ENCODE measurements at regions not wholly inside any gene's neighbourhood (a gene's known extent, or its start where the extent isn't known, plus 50 kb on each side); places are given as distances from the start of the nearest gene placed in this dataset.
"Not testable (repeated sequence)": the region's sequence is repeated elsewhere in the genome, so short reads cannot be mapped to it uniquely, and the experiment has no call there.

DNA sequence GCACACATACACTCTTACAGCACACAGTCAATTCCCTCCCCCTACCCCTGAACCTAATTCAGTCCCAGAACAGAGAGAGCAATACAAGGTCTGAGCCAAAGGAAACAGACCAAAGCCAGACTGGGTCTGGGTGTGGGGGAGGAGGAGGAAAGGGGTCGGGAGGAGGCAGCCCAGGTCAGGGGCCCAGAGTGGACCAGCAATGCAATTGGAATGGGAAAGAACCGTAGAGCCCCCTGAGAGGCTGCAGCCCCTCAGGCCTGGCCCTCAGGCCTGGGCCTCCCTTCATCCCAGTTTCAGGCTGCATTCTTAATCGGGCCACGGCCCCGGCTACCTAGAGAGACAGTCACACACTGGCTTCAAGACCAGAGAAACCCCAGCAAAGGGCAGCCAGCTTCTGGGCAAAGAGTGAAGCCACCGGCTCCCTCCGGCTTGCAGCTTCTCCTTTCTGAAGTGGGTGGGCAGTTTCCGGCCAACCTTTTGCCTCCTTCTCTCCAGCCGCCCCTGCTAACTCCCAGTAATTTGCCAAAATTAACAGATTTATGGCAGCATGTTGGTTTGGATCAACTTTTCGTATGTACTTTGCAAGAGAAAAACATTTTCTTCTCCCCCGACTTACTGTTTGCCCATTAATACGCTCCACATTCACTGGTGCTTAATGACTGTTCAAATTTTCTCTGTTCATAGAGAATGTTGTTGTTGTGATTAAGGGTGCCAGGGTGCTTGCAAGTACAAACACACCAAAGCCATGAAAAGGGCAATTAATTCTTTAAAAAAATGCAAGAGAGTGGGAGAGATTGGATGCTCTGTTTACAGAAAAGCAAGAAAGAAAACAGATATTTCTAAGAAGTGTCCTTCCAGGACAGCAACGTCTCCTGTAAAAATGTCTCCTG lies 488.3 kb downstream of the MN1 start:
- no peak for DNase-seq (ENCODE audit: low spot score)

DNA sequence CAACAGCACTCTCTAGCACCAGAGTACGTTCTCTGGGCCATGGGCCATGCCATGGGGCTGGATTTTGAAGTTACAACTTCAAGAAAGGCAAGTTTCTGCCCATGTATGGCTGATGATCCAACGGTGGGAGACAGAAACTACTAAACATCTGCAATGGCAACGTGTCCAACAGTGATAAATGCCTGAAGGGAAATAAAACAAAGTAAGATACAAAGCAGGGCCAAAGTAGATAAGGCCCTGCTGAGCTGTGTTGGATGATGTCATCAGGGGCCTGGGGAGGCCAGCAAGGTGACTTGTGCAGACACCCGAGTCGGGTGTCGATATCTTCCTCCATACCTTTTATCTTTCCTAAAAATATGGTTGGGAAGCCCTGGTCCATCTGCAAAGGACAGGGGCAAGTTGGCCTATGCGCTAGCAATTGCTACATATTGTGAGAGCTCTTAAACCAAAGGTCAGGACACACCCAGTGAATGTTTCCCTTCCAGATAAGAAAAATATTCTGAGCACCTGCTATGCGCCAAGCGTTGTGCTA lies 487.2 kb downstream of the MN1 start:
- DNase-seq (ENCODE audit: low spot score), result no peak

GRCh38 chr22:27315833-27316232 lies 485.7 kb downstream of the MN1 start:
- DNase-seq (ENCODE audit: low spot score), result no peak

- DNase-seq (ENCODE audit: low spot score), result no peak
Observed at GRCh38 chr22:27317096-27317495, 484.5 kb downstream of the MN1 start.

- DNase-seq (ENCODE audit: low spot score), result no peak
Observed at GRCh38 chr22:27317971-27318428, 483.6 kb downstream of the MN1 start.

- no peak for DNase-seq (ENCODE audit: low spot score)
Observed at GRCh38 chr22:27318516-27318915, 483.0 kb downstream of the MN1 start.

DNA sequence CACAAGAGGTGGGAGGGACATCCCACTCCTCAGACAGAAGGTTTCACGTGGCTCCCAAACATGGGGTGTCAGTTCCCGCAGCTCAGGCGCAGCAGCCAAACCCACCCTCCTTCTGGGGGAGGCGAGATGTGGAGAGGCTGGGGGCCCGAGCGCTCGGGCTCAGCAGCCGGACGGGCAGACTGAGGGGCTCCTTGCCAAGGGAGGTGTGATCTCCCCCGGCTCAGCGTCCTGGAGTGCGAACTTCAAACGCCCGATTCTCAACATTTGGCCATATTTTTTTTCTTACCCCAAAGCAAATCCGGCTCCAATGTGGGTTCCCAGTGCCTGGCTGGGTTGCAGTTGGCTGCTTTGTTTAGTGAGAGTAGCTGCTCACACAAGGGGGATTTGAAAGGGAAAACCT lies 477.9 kb downstream of the MN1 start:
- no peak for DNase-seq (ENCODE audit: low spot score)

- not testable (repeated sequence) for DNase-seq (ENCODE audit: low spot score)
Observed at GRCh38 chr22:27324908-27325307, 476.6 kb downstream of the MN1 start.

GRCh38 chr22:27327497-27327896 lies 474.1 kb downstream of the MN1 start:
- no peak for DNase-seq (ENCODE audit: low spot score)

- DNase-seq (ENCODE audit: low spot score), result no peak
Observed at GRCh38 chr22:27327981-27328721, 473.4 kb downstream of the MN1 start.

GRCh38 chr22:27329131-27329850 lies 472.3 kb downstream of the MN1 start:
- no peak for DNase-seq (ENCODE audit: low spot score)

- no peak for DNase-seq (ENCODE audit: low spot score)
Observed at GRCh38 chr22:27329966-27330645, 471.4 kb downstream of the MN1 start.

DNA sequence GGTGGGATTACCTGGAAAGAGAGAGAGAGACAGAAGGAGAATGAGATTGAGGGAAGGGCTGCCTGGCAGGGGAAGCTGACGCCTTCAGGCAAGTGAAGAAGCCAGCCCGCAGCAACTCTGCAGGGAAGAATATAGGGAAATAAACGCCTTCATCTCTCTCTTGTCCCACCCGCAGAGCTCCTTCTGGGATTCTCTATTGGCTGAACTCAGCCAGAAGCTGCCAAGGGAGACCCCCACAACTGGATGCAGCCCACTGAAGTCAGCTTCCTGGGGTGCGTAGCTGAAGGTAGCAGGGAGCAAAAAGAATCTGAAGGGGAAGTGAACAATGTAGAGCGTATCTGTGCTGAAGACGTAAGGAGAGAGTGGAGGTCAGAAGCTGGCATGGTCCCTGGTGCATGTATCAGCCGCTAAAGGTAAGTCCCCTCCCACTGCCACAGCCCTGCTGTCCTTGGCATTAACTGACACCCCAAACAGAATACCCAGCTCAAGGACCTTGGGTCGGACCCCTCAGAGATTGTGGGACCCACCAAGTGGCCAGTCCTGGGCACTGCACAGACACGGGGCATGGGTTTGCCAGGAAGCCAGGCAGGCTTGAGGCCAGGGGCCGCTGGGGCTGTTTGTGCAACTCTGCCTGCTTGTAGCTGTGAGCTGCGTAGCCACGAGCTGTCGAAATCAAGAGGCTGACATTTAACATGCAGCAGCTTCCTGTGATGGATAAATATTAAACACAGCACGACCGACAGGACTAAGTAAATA lies 469.9 kb downstream of the MN1 start:
- DNase-seq (ENCODE audit: low spot score), result no peak

- DNase-seq (ENCODE audit: low spot score), result no peak
Observed at GRCh38 chr22:27335102-27335660, 466.4 kb downstream of the MN1 start.

DNA sequence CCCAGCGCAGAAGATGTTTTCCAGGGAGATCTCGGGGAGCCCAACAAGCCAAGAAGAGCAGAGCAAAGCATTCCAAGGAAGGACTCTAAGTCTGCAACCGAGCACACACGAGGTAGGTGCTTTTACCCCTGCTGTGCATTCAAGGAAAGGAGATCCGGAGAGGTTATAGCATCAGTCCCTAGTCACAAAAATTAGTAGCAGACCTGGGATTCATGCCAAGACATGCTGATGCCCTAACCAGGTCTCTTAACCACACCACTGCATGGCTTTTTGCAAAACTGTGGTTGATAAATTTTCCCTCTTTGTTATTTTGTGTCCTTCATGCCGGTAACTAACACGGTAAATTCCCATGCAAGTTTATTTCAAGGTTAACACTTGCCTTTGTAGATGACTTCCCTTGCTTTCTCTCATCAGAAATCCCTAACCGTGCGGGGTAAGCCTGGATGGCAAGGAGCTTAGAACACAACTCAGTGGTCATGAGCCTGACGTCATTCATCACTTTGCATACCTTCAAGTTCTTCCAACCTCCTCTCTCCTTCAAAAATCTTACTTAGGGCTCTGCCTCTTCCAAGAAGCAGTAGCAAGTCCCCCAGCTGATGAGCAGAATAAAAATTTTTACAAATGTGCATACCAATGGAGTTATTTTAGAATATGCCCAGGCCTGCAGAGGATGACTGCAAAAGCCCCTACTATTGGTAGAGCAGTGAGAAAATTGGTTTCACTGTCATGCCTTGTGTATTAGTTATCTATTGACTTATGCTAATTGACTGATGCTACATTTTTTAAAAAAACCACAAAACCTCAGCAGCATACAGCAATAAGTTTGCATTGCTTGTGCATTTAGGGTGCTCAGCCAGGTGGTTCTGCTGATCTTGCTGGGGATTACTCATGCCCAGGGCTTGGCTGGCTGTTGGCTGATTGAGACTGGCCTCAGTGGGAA lies 465.1 kb downstream of the MN1 start:
- no peak for DNase-seq (ENCODE audit: low spot score)

DNA sequence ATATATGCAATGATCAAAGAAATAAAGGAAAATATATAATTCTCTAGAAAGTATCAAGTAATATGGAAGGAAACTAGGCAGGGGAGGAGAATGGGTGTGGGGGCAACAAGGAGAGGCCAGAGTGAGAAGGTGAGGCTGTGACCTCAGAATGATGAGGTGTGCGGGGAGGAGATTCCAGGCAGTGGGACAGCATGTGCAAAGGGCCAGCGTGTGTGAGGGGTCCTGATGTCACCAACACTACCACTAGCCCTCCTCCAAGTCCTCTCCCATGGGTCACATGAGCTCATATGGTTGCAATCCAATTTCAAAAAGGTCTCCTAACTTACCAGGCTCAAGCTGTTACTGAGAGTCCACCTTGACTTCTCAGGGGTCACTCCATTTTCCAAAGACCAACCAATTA lies 463.9 kb downstream of the MN1 start:
- DNase-seq (ENCODE audit: low spot score), result no peak

DNA sequence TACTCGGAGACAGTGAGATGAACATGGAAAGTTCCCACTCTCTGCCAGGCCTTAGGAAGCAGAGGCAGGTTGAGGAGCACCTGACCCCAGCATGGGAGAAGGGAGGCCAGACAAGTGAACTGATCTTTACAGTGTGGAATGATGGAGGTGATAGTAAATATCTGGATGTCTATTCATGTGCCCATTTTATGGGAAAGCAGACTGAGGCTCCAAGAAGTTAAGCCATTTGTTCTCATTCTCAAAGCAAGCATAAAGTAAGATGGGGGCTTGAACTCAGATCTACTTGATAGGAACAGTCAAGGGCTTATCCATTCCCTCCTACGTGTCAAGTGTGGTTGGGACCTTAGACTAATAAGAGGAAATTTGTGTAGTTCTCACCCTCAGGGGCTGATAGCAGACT lies 461.5 kb downstream of the MN1 start:
- DNase-seq (ENCODE audit: low spot score), result no peak

DNA sequence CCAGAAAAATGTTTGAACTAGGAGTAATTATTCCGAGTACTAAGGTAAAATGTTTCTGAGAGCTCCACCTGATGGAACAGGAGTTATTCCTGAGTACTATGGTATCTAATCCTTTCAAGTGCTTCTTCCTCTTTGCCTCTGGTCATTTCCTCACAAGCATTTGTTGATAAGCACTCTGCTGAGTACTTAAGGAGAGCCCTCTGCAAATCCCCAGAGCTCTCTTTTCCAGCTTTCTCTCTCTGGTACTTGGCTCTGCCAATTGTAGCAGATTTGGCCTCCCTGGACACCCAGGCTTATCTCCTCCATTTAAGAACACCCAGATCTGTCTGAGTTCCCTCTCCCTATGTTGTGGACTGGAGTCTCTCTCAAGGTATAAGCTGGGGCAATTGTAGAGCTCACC lies 457.0 kb downstream of the MN1 start:
- DNase-seq (ENCODE audit: low spot score), result no peak

GRCh38 chr22:27345691-27346090 lies 455.9 kb downstream of the MN1 start:
- no peak for DNase-seq (ENCODE audit: low spot score)

GRCh38 chr22:27347951-27348350 lies 453.6 kb downstream of the MN1 start:
- no peak for DNase-seq (ENCODE audit: low spot score)
